ENCODE measurements at regions not wholly inside any gene's neighbourhood (a gene's known extent, or its start where the extent isn't known, plus 50 kb on each side); places are given as distances from the start of the nearest gene placed in this dataset.
A peak's percentile ranks its signal among the peaks of the same experiment; 100 is the strongest.

- Mint-ChIP-seq H3K36me3 (peaks cover 1% of the 10 kb centered on the region), H3K27ac (no peak overlapping the region), H3K27me3 (no peaks in the 10 kb centered on the region), H3K4me3 (no peak overlapping the region), H3K4me1 (no peaks in the 10 kb centered on the region), H3K9me3 (peaks cover 7% of the 10 kb centered on the region)
- no peak for DNase-seq
- POLR2A ChIA-PET = no interaction called here
- no peak for ATAC-seq (ENCODE audit: low read depth)
These were observed 370.1 kb downstream of the ZFHX3 start for GRCh38 chr16:72677662-72678447.

- Mint-ChIP-seq H3K9me3 (peaks cover 9% of the 10 kb centered on the region), H3K27me3 (no peaks in the 10 kb centered on the region)
- ATAC-seq (ENCODE audit: low read depth) = no peak
These were observed 374.8 kb downstream of the ZFHX3 start for GRCh38 chr16:72673118-72673517.

GRCh38 chr16:72666267-72666666 lies 381.7 kb downstream of the ZFHX3 start:
- H3K4me3 Mint-ChIP-seq = no peak overlapping the region
- ATAC-seq (ENCODE audit: low read depth) (no peak), DNase-seq (no peak)
- H3K36me3 Mint-ChIP-seq = peaks cover 15% of the 10 kb centered on the region
- H3K9me3 Mint-ChIP-seq = peaks cover 4% of the 10 kb centered on the region
- POLR2A ChIA-PET = no interaction called here
- peaks cover 20% of the 10 kb centered on the region for H3K4me1 Mint-ChIP-seq
- no peaks in the 10 kb centered on the region for H3K27me3 Mint-ChIP-seq
- no peak overlapping the region for H3K27ac Mint-ChIP-seq

More at GRCh38 chr16:72673118-72673517, 374.8 kb downstream of the ZFHX3 start:
- Mint-ChIP-seq H3K4me1 (no peaks in the 10 kb centered on the region), H3K36me3 (peaks cover 10% of the 10 kb centered on the region), H3K27ac (no peak overlapping the region), H3K4me3 (no peak overlapping the region)
- POLR2A ChIA-PET = no interaction called here
- no peak for DNase-seq

GRCh38 chr16:72665701-72666100 lies 382.2 kb downstream of the ZFHX3 start:
- POLR2A ChIA-PET = interaction anchor here (0.6 to 1.4 kb wide), 2 partner anchors 10 to 419 kb away, joined by 3 to 5 read pairs; no protein-coding TSS in a partner anchor
- Mint-ChIP-seq H3K9me3 (peaks cover 1% of the 10 kb centered on the region), H3K27ac (peak overlapping the region; percentile 99), H3K27me3 (no peaks in the 10 kb centered on the region), H3K36me3 (peaks cover 12% of the 10 kb centered on the region), H3K4me1 (peaks cover 20% of the 10 kb centered on the region), H3K4me3 (peak overlapping the region; percentile 100)
- ATAC-seq (ENCODE audit: low read depth) (no peak), DNase-seq (no peak)

GRCh38 chr16:72664509-72665408 lies 383.2 kb downstream of the ZFHX3 start:
- H3K4me1 Mint-ChIP-seq = peaks cover 21% of the 10 kb centered on the region
- POLR2A ChIA-PET = interaction anchor here (0.6 to 1.4 kb wide), 3 partner anchors 9 to 418 kb away, joined by 3 to 5 read pairs (median 4); no protein-coding TSS in a partner anchor

GRCh38 chr16:72664056-72664508 lies 383.8 kb downstream of the ZFHX3 start:
- peaks cover 25% of the 10 kb centered on the region for H3K4me1 Mint-ChIP-seq
- peak overlapping the region; percentile 99 for H3K27ac Mint-ChIP-seq
- ATAC-seq (ENCODE audit: low read depth) (no peak), DNase-seq (no peak)
- POLR2A ChIA-PET = interaction anchor here (1.3 to 1.4 kb wide), 2 partner anchors 9 to 418 kb away, joined by 3 to 4 read pairs; no protein-coding TSS in a partner anchor
- H3K27me3 Mint-ChIP-seq = no peaks in the 10 kb centered on the region
- peak overlapping the region; percentile 100 for H3K4me3 Mint-ChIP-seq
- H3K9me3 Mint-ChIP-seq = peaks cover 1% of the 10 kb centered on the region
- peaks cover 12% of the 10 kb centered on the region for H3K36me3 Mint-ChIP-seq

More at GRCh38 chr16:72664509-72665408, 383.2 kb downstream of the ZFHX3 start:
- ATAC-seq (ENCODE audit: low read depth) = peak; percentile 98
- Mint-ChIP-seq H3K9me3 (peaks cover 1% of the 10 kb centered on the region), H3K4me3 (peak overlapping the region; percentile 100), H3K36me3 (peaks cover 12% of the 10 kb centered on the region), H3K27me3 (no peaks in the 10 kb centered on the region), H3K27ac (peak overlapping the region; percentile 99)
- DNase-seq = peak; percentile 89

- Mint-ChIP-seq H3K27me3 (no peaks in the 10 kb centered on the region), H3K4me1 (peaks cover 30% of the 10 kb centered on the region), H3K9me3 (peaks cover 3% of the 10 kb centered on the region), H3K4me3 (no peak overlapping the region), H3K36me3 (peaks cover 14% of the 10 kb centered on the region), H3K27ac (no peak overlapping the region)
- ATAC-seq (ENCODE audit: low read depth) (no peak), DNase-seq (no peak)
- POLR2A ChIA-PET = no interaction called here
These were observed 388.8 kb downstream of the ZFHX3 start for GRCh38 chr16:72658888-72659717.

- peaks cover 18% of the 10 kb centered on the region for H3K36me3 Mint-ChIP-seq
- ATAC-seq (ENCODE audit: low read depth) = peak; percentile 83
- H3K9me3 Mint-ChIP-seq = peaks cover 3% of the 10 kb centered on the region
These were observed 390.1 kb downstream of the ZFHX3 start for GRCh38 chr16:72657791-72658190.

GRCh38 chr16:72657164-72657563 lies 390.8 kb downstream of the ZFHX3 start:
- Mint-ChIP-seq H3K27me3 (no peaks in the 10 kb centered on the region), H3K4me3 (no peak overlapping the region), H3K4me1 (peaks cover 21% of the 10 kb centered on the region), H3K9me3 (peaks cover 5% of the 10 kb centered on the region), H3K27ac (no peak overlapping the region), H3K36me3 (peaks cover 18% of the 10 kb centered on the region)
- no peak for ATAC-seq (ENCODE audit: low read depth)
- POLR2A ChIA-PET = no interaction called here
- no peak for DNase-seq

More at GRCh38 chr16:72657791-72658190, 390.1 kb downstream of the ZFHX3 start:
- POLR2A ChIA-PET = interaction anchor here (0.7 kb wide), 1 partner anchor 130 kb away, joined by 3 read pairs; no protein-coding TSS in a partner anchor
- Mint-ChIP-seq H3K27me3 (no peaks in the 10 kb centered on the region), H3K4me3 (peak overlapping the region; percentile 67), H3K27ac (peak overlapping the region; percentile 81), H3K4me1 (peaks cover 24% of the 10 kb centered on the region)
- DNase-seq = no peak

GRCh38 chr16:72654535-72654934 lies 393.4 kb downstream of the ZFHX3 start:
- Mint-ChIP-seq H3K27me3 (no peaks in the 10 kb centered on the region), H3K4me1 (peaks cover 21% of the 10 kb centered on the region), H3K4me3 (no peak overlapping the region), H3K9me3 (peaks cover 6% of the 10 kb centered on the region), H3K27ac (no peak overlapping the region), H3K36me3 (peaks cover 12% of the 10 kb centered on the region)
- POLR2A ChIA-PET = interaction anchor here (2.1 kb wide), 1 partner anchor 10 kb away, joined by 4 read pairs; no protein-coding TSS in a partner anchor
- DNase-seq (no peak), ATAC-seq (ENCODE audit: low read depth) (no peak)

- Mint-ChIP-seq H3K9me3 (peaks cover 6% of the 10 kb centered on the region), H3K27me3 (peaks cover 2% of the 10 kb centered on the region), H3K27ac (no peak overlapping the region), H3K4me1 (peaks cover 6% of the 10 kb centered on the region), H3K36me3 (peaks cover 13% of the 10 kb centered on the region), H3K4me3 (no peak overlapping the region)
- POLR2A ChIA-PET = no interaction called here
- DNase-seq (no peak), ATAC-seq (ENCODE audit: low read depth) (no peak)
These were observed 398.5 kb downstream of the ZFHX3 start for GRCh38 chr16:72649254-72649944.

- Mint-ChIP-seq H3K36me3 (peaks cover 5% of the 10 kb centered on the region), H3K4me3 (no peak overlapping the region), H3K9me3 (peaks cover 5% of the 10 kb centered on the region), H3K4me1 (peaks cover 6% of the 10 kb centered on the region), H3K27ac (no peak overlapping the region), H3K27me3 (peaks cover 2% of the 10 kb centered on the region)
- no peak for DNase-seq
- no peak for ATAC-seq (ENCODE audit: low read depth)
- POLR2A ChIA-PET = no interaction called here
These were observed 401.3 kb downstream of the ZFHX3 start for GRCh38 chr16:72646615-72647014.

Data from activated naive CD8-positive, alpha-beta T cell treated with anti-CD3 and anti-CD28 coated beads, Interleukin-2, amount 10 ng/mL, durations not matched to agents 7 days and 5 days (primary cell).